ENCODE measurements at regions not wholly inside any gene's neighbourhood (a gene's known extent, or its start where the extent isn't known, plus 50 kb on each side); places are given as distances from the start of the nearest gene placed in this dataset.
A peak's percentile ranks its signal among the peaks of the same experiment; 100 is the strongest.

DNA sequence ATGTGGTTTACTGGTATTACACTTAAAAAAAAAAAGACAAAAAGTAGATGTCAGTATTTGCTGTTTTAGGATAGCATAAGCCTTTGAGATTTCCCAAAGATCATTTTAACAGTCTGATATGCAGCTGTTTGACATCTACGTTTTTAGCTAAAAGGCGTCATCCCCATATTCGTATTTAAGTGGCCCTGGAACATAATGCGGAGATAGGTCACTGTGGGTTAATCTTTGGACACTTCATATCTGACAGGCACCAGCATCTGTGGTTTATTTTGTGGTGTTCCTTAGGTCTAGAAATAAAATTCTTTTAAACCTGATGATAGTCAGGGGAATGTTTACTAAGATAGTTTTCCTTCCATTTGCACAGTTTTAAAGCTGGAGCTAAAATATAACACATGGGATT lies 313.7 kb downstream of the SOX4 start:
- DNase-seq = no peak
- Histone ChIP-seq H3K27me3 (ENCODE audit: control insufficient read depth, insufficient read depth, low read length, poor library complexity, severe bottlenecking) (no peaks in the 10 kb centered on the region), H3K36me3 (ENCODE audit: control insufficient read depth, insufficient read depth, low read length) (peaks cover 46% of the 10 kb centered on the region), H3K9me3 (ENCODE audit: control insufficient read depth, low read length) (no peaks in the 10 kb centered on the region), H3K4me1 (ENCODE audit: control insufficient read depth, insufficient read depth, low read length) (peaks cover 46% of the 10 kb centered on the region), H3K27ac (ENCODE audit: low read depth, low read length) (no peak overlapping the region), H3K4me3 (ENCODE audit: low read length) (no peak overlapping the region), H3K9ac (ENCODE audit: extremely low read depth, low read length, poor library complexity, severe bottlenecking) (peak overlapping the region; percentile 22)
- TF ChIP-seq, protein P1, sequence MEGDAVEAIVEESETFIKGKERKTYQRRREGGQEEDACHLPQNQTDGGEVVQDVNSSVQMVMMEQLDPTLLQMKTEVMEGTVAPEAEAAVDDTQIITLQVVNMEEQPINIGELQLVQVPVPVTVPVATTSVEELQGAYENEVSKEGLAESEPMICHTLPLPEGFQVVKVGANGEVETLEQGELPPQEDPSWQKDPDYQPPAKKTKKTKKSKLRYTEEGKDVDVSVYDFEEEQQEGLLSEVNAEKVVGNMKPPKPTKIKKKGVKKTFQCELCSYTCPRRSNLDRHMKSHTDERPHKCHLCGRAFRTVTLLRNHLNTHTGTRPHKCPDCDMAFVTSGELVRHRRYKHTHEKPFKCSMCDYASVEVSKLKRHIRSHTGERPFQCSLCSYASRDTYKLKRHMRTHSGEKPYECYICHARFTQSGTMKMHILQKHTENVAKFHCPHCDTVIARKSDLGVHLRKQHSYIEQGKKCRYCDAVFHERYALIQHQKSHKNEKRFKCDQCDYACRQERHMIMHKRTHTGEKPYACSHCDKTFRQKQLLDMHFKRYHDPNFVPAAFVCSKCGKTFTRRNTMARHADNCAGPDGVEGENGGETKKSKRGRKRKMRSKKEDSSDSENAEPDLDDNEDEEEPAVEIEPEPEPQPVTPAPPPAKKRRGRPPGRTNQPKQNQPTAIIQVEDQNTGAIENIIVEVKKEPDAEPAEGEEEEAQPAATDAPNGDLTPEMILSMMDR (conservative IDR thresholded peaks at IDR 0.05) = no peak
- Mint-ChIP-seq H3K27me3 (ENCODE audit: insufficient read depth) (no peaks in the 10 kb centered on the region), H3K4me1 (peaks cover 76% of the 10 kb centered on the region), H3K9me3 (no peaks in the 10 kb centered on the region), H3K36me3 (ENCODE audit: low read depth) (peaks cover 20% of the 10 kb centered on the region), H3K27ac (peak overlapping the region; percentile 59), H3K4me3 (no peak overlapping the region)
- WGBS, 2 experiments (ENCODE audit: insufficient coverage in 1 of 2, insufficient read length in 1 of 2) = 86 to 100% methylated on average over 3 to 4 of the region's 4 CpGs

DNA sequence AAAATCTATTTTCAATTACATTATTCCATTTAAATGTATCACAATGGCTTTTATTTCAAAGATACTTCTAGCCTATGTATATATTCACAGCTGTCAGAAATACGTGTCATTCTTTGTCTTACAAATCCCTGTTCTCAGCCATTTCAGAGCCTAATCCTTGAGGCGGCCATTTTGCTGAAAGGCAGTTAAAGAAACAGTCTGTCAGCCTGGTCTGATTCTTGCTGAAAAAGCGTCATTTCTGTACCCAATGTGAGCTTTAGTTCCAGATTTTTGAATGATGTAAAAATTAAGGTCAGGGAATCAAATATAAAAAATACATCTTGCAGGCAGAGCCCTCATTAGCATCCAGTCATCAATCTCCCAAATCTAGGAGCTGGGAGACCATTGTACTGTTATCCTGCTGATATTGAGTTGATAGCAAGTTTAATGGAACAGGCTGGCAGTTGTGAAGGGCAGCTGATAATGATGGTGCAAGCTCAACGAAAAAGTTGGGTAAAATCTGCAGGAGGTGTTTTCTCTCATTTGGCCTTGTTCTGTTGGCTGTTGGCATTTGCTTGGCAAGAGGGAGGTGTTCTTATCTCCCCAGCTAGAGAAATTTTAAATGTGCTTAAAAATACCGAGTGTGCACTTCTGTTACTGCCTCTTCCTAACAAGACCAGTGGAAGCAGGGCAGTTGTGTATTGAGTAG lies 314.8 kb downstream of the SOX4 start:
- peak; percentile 60 for DNase-seq
- H3K27me3 ChIP-seq (ENCODE audit: control insufficient read depth, insufficient read depth, low read length, poor library complexity, severe bottlenecking) = no peaks in the 10 kb centered on the region
- no peaks in the 10 kb centered on the region for H3K9me3 ChIP-seq (ENCODE audit: control insufficient read depth, low read length)
- TF ChIP-seq, protein P1 (conservative IDR thresholded peaks at IDR 0.05) = no peak
- no peak overlapping the region for H3K4me3 ChIP-seq (ENCODE audit: low read length)
- Mint-ChIP-seq H3K27me3 (ENCODE audit: insufficient read depth) (no peaks in the 10 kb centered on the region), H3K4me3 (no peak overlapping the region), H3K27ac (peak overlapping the region; percentile 94), H3K9me3 (no peaks in the 10 kb centered on the region), H3K36me3 (ENCODE audit: low read depth) (peaks cover 25% of the 10 kb centered on the region), H3K4me1 (peaks cover 76% of the 10 kb centered on the region)
- H3K36me3 ChIP-seq (ENCODE audit: control insufficient read depth, insufficient read depth, low read length) = peaks cover 57% of the 10 kb centered on the region
- 34 to 52% methylated on average over 3 to 5 of the region's 5 CpGs for WGBS, 2 experiments (ENCODE audit: insufficient coverage in 1 of 2, insufficient read length in 1 of 2)
- peaks cover 45% of the 10 kb centered on the region for H3K4me1 ChIP-seq (ENCODE audit: control insufficient read depth, insufficient read depth, low read length)
- H3K9ac ChIP-seq (ENCODE audit: extremely low read depth, low read length, poor library complexity, severe bottlenecking) = peak overlapping the region; percentile 22
- H3K27ac ChIP-seq (ENCODE audit: low read depth, low read length) = peak overlapping the region; percentile 40

DNA sequence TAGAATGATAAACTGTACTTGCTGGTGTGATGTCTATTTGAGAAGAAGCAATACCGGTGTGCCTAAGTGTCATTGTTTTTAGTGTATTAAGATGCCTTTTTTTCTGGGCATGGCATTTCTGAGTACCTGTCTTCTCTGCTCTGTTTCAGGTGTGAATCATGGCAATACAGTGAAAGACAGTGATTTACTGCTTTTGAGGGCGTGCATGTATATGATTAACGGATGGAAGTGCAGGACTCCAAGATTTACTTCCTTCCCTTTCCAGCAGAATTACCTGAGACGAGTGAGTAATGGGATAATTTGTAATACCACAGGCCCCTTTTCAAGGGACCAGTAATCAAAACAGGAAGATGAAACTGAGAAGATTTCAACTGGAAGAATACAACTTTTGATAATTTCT lies 315.8 kb downstream of the SOX4 start:
- no peak overlapping the region for H3K4me3 ChIP-seq (ENCODE audit: low read length)
- Mint-ChIP-seq H3K27me3 (ENCODE audit: insufficient read depth) (no peaks in the 10 kb centered on the region), H3K36me3 (ENCODE audit: low read depth) (peaks cover 33% of the 10 kb centered on the region), H3K9me3 (no peaks in the 10 kb centered on the region), H3K27ac (peak overlapping the region; percentile 46), H3K4me1 (peaks cover 71% of the 10 kb centered on the region), H3K4me3 (no peak overlapping the region)
- H3K4me1 ChIP-seq (ENCODE audit: control insufficient read depth, insufficient read depth, low read length) = peaks cover 42% of the 10 kb centered on the region
- no peaks in the 10 kb centered on the region for H3K9me3 ChIP-seq (ENCODE audit: control insufficient read depth, low read length)
- H3K36me3 ChIP-seq (ENCODE audit: control insufficient read depth, insufficient read depth, low read length) = peaks cover 65% of the 10 kb centered on the region
- TF ChIP-seq, protein P1 (conservative IDR thresholded peaks at IDR 0.05) = no peak
- no peak overlapping the region for H3K27ac ChIP-seq (ENCODE audit: low read depth, low read length)
- H3K9ac ChIP-seq (ENCODE audit: extremely low read depth, low read length, poor library complexity, severe bottlenecking) = peak overlapping the region; percentile 2
- no peak for DNase-seq
- WGBS, 2 experiments (ENCODE audit: insufficient coverage in 1 of 2, insufficient read length in 1 of 2) = 83 to 88% methylated on average over 1 to 4 of the region's 4 CpGs
- no peaks in the 10 kb centered on the region for H3K27me3 ChIP-seq (ENCODE audit: control insufficient read depth, insufficient read depth, low read length, poor library complexity, severe bottlenecking)

Measured in endodermal cell (in vitro differentiated cells).